ENCODE measurements at regions not wholly inside any gene's neighbourhood (a gene's known extent, or its start where the extent isn't known, plus 50 kb on each side); places are given as distances from the start of the nearest gene placed in this dataset.

DNA sequence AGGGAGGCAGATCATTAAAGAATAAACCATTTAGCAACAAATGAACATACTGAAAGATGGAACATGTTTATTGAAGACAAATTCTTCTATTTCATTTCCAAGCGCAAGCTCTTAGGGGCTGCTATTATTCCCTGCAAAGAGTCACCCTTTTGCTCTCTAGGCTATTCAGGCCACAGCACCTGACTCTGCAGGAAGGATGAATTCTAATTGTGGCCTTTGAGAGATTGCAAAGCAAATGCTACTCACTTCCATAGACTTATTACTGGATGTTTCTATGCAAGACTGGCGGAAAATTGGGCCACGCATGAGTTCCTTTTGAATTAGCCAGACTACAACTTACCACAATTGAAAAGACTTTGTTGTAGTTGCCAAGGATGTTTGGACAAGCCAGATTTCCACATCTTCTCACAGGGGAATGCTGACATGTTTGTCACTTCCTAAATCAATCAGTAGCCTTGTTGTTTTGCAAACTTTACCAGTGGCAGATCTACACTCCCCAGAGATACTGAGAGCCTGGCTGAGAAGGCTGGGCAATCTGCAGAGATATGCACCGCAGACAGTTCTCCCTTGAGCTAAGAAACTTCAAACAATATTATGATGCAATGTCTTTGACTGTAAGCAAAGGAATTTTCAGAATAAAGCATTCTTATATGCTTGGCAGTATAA lies 334.3 kb upstream of the SYT1 start:
- TF ChIP-seq, protein P1, sequence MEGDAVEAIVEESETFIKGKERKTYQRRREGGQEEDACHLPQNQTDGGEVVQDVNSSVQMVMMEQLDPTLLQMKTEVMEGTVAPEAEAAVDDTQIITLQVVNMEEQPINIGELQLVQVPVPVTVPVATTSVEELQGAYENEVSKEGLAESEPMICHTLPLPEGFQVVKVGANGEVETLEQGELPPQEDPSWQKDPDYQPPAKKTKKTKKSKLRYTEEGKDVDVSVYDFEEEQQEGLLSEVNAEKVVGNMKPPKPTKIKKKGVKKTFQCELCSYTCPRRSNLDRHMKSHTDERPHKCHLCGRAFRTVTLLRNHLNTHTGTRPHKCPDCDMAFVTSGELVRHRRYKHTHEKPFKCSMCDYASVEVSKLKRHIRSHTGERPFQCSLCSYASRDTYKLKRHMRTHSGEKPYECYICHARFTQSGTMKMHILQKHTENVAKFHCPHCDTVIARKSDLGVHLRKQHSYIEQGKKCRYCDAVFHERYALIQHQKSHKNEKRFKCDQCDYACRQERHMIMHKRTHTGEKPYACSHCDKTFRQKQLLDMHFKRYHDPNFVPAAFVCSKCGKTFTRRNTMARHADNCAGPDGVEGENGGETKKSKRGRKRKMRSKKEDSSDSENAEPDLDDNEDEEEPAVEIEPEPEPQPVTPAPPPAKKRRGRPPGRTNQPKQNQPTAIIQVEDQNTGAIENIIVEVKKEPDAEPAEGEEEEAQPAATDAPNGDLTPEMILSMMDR (IDR thresholded peaks at IDR 0.05) = no peak

DNA sequence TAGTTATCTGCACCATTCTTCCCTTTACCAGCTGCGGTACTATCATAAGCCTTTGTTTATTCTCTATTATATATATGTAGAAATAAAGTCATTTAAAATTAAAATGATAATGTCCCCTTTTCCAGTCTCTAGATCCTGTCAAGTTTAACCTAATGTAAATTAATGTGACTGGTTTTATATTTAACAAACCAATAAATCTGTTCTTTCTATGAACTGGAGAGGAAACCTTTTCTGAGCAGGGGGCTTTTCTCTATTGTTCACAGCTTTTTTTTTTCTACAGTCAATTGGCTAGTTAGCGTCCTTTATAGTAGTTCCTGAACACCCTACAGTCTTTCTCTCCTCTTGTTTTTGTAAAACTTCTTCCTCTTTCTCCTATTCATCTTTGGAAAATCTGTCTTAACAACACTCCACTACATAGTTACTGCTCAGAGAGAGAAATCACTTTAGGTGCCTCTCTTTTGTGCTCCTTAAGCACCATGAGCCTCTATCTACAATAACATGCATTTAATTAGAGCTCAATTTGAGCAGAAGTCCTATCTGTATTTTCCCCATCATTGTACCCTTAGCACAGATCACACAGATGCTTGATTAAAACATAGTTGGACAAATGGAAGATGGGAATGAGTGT lies 332.6 kb upstream of the SYT1 start:
- TF ChIP-seq, protein P1 (IDR thresholded peaks at IDR 0.05) = no peak

DNA sequence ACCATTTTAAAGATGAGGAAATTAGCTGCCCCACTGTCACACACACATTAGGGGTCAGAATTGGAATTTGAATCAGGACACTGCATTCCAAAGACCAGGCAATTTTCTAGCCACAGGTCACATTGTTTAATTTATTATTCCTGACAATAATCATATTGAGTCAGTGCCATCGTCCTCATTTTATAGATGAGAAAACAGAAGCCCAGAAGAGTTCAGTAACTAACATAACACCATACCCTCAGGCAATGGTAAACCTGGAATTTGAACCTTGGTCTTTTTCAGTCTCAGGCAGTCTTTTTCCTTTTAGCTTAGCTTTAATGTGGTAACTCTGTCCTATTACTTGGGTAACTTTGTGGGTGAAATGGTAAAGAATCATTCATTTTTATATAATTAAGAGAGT lies 330.3 kb upstream of the SYT1 start:
- TF ChIP-seq, protein P1 (IDR thresholded peaks at IDR 0.05) = no peak

DNA sequence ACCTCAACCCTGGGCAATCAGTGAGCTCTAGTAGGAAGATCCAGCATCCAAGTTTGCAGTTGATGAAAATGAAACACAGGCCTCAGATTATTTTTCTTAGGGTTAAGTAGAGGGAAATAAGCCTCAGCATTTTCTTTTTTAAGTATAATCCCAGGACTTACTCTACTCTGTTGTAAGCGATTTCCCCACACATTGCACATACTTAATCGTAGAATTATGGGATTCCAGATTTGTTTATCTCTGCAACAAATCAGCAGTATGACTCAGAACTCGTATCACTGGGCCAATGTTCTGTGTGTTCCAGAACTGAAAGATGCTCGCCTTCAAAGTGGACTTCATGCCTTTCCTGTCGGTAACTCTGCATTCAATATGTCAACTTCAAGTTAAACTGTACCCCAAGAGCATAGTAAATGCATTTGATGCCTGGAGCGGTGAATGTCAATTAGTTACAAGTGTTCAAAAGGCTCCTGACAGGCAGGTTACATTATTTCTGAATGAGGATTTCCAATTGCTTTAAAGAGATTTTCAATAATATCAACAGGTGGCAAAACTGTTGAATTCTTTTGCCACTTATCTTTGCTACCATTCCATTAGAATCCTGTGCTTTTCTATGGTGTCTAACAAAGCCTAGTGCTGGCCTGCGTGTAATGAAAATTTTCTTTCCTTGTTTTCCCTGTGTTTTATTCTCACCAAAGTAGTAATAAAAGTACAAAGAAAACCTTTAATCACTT lies 323.8 kb upstream of the SYT1 start:
- TF ChIP-seq, protein P1 (IDR thresholded peaks at IDR 0.05) = no peak

DNA sequence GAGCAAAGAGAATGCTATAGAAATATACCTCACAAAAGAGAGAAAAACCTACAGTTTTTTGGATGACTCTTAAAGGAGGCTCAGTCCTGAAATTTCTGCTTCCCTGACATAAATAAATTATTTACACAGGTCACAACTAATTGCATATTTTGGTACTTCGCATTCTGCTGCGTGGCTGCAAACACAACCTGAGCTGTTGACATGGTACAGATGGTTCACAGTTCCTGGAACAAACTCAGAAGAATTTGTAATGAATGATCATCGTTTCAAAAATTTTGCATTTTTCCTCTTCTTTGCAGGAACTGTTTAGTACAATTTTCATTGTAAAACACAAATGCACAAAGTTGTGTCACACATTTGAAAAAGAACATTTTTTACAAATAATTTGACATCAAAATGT lies 313.7 kb upstream of the SYT1 start:
- TF ChIP-seq, protein P1 (IDR thresholded peaks at IDR 0.05) = no peak

DNA sequence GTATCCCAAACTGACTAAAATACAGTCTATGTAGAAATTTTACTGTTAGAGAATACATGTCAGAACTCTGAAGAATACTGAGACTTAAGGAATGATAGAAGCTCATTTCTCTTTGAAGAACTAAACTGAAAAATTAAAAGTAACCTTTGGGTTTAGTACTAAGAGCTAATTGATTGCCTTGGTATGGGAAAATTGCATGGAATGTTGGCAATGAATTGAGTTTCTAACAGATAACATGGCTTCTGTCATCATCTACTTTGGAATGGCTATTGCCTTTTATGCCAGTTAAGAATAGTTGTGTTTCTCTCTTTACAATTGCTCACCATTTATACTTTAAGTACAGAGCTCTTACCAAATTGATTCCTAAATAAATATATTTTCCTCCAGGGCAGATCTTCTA lies 308.8 kb upstream of the SYT1 start:
- TF ChIP-seq, protein P1 (IDR thresholded peaks at IDR 0.05) = no peak

DNA sequence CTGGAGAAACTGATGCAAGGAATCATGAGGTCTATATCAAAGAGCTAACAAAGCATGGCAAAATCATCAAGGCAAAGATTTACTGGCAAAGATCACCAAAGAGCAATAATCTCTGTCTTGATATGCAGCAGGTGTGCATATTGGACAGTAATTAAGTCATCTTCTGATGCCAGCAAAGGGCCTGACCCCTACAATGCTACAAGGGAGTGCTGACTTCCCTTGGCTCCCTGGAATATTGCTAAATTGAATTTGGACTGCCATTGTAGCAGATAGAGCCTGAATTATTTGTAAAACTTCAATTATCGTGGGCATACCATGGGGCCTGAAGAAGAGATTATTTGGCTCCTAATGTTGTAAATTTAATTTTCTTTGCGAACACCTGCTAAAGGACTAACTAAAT lies 307.9 kb upstream of the SYT1 start:
- TF ChIP-seq, protein P1 (IDR thresholded peaks at IDR 0.05) = no peak

Data from LNCAP (cell line).